ENCODE measurements at regions not wholly inside any gene's neighbourhood (a gene's known extent, or its start where the extent isn't known, plus 50 kb on each side); places are given as distances from the start of the nearest gene placed in this dataset.

- ChIA-PET POLR2A (interaction anchor here (0.7 kb wide), 1 partner anchor 14 kb away, joined by 3 read pairs; no protein-coding TSS in a partner anchor), CTCF (interaction anchor here (1.7 kb wide), 1 partner anchor 8 kb away, joined by 9 read pairs; no protein-coding TSS in a partner anchor)
- WGBS (ENCODE audit: insufficient coverage), result 96% methylated on average over 5 of the region's 6 CpGs
Observed at GRCh38 chr5:77871016-77871415, 94.9 kb upstream of the TBCA start.

DNA sequence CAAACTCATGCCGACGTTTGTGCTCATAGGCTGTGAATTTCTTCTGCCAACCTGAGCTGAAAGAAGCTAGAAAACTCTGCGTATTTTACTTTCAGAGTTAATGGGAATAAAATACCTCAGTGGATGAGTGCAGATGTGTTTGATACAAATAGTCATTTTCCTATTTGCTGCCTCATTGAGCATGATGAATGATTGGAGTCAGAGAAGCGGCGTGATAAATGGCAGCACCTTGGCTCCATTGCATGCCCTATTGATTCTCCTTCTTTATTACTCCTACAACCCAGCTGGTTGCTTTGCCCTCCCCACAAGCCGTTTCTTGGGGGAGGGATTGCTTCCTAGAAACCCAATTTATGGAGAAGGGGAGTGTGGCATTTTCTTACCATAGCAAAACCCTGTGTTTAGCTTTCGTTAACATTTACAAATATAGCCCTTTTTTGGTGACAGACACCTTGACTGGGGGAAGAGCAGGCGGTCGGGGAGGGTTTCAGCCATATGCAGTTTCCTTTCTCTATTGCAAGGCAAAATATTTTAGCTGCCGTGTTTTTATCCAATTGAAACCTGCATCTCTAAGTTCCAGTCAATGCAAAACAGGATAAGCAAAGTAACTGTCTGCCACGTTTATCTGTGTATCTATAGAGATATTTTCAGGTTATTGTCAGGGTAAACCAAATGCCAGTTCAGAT lies 93.1 kb upstream of the TBCA start:
- WGBS (ENCODE audit: insufficient coverage), result 89% methylated on average over 8 of the region's 11 CpGs
- POLR2A ChIA-PET, result no interaction called here
- CTCF ChIA-PET, result interaction anchor here (0.8 to 2.3 kb wide), 9 partner anchors 9 to 140 kb away, joined by 3 to 11 read pairs (median 3); no protein-coding TSS in a partner anchor

More at GRCh38 chr5:77871016-77871415, 94.9 kb upstream of the TBCA start:
- Histone ChIP-seq H3K4me3 (ENCODE audit: control insufficient read depth in 1 of 7, extremely low read depth in 1 of 7, insufficient read depth in 4 of 7, low read depth in 2 of 7, low read length in 6 of 7) (no peak overlapping the region), H3K36me3 (ENCODE audit: control insufficient read depth in 4 of 4, insufficient read depth in 4 of 4, low read length in 3 of 4) (no peaks in the 10 kb centered on the region), H3K27ac (ENCODE audit: insufficient read depth in 1 of 2, low read depth in 1 of 2, low read length in 2 of 2, poor library complexity in 1 of 2, severe bottlenecking in 2 of 2) (no peak overlapping the region), H3K27me3 (replicated peaks in 2 of 5; ENCODE audit: control insufficient read depth in 4 of 5, insufficient read depth in 5 of 5, low read length in 4 of 5) (no peaks in the 10 kb centered on the region), H3K9me3 (ENCODE audit: control extremely low read depth in 1 of 5, control insufficient read depth in 4 of 5, insufficient read depth in 2 of 5, low read depth in 1 of 5, low read length in 4 of 5) (no peaks in the 10 kb centered on the region), H3K4me1 (ENCODE audit: control extremely low read depth in 1 of 4, control insufficient read depth in 4 of 4, insufficient read depth in 4 of 4, low read length in 3 of 4) (peaks cover 0 to 2% (median 0%) of the 10 kb centered on the region in 4 experiments)
- no peak for DNase-seq

GRCh38 chr5:77867914-77868313 lies 91.8 kb upstream of the TBCA start:
- ChIA-PET POLR2A (interaction anchor here (0.6 kb wide), 1 partner anchor 15 kb away, joined by 3 read pairs; no protein-coding TSS in a partner anchor), CTCF (interaction anchor here (0.7 to 2.3 kb wide), 6 partner anchors 8 to 108 kb away, joined by 3 to 11 read pairs (median 3); no protein-coding TSS in a partner anchor)

More for the DNA sequence above, 93.1 kb upstream of the TBCA start:
- no peaks in the 10 kb centered on the region for H3K36me3 ChIP-seq (ENCODE audit: control insufficient read depth in 4 of 4, insufficient read depth in 4 of 4, low read length in 3 of 4)
- H3K4me1 ChIP-seq (ENCODE audit: control extremely low read depth in 1 of 4, control insufficient read depth in 4 of 4, insufficient read depth in 4 of 4, low read length in 3 of 4), result peaks cover 0 to 2% (median 0%) of the 10 kb centered on the region in 4 experiments
- no peak for DNase-seq
- H3K9me3 ChIP-seq (ENCODE audit: control extremely low read depth in 1 of 5, control insufficient read depth in 4 of 5, insufficient read depth in 2 of 5, low read depth in 1 of 5, low read length in 4 of 5), result no peaks in the 10 kb centered on the region
- no peak overlapping the region for H3K27ac ChIP-seq (ENCODE audit: insufficient read depth in 1 of 2, low read depth in 1 of 2, low read length in 2 of 2, poor library complexity in 1 of 2, severe bottlenecking in 2 of 2)
- H3K4me3 ChIP-seq (ENCODE audit: control insufficient read depth in 1 of 7, extremely low read depth in 1 of 7, insufficient read depth in 4 of 7, low read depth in 2 of 7, low read length in 6 of 7), result no peak overlapping the region
- no peaks in the 10 kb centered on the region for H3K27me3 ChIP-seq (replicated peaks in 2 of 5; ENCODE audit: control insufficient read depth in 4 of 5, insufficient read depth in 5 of 5, low read length in 4 of 5)

GRCh38 chr5:77867194-77867691 lies 91.1 kb upstream of the TBCA start:
- ChIA-PET CTCF (interaction anchor here (0.7 to 2.3 kb wide), 6 partner anchors 9 to 96 kb away, joined by 3 to 11 read pairs (median 4); no protein-coding TSS in a partner anchor), POLR2A (interaction anchor here (0.6 kb wide), 1 partner anchor 15 kb away, joined by 3 read pairs; no protein-coding TSS in a partner anchor)
- no CpG with 5 or more reads among the region's 2 CpGs for WGBS (ENCODE audit: insufficient coverage)
- Histone ChIP-seq H3K36me3 (ENCODE audit: control insufficient read depth in 4 of 4, insufficient read depth in 4 of 4, low read length in 3 of 4) (no peaks in the 10 kb centered on the region), H3K27ac (ENCODE audit: insufficient read depth in 1 of 2, low read depth in 1 of 2, low read length in 2 of 2, poor library complexity in 1 of 2, severe bottlenecking in 2 of 2) (no peak overlapping the region), H3K4me3 (ENCODE audit: control insufficient read depth in 1 of 7, extremely low read depth in 1 of 7, insufficient read depth in 4 of 7, low read depth in 2 of 7, low read length in 6 of 7) (no peak overlapping the region), H3K9me3 (ENCODE audit: control extremely low read depth in 1 of 5, control insufficient read depth in 4 of 5, insufficient read depth in 2 of 5, low read depth in 1 of 5, low read length in 4 of 5) (no peaks in the 10 kb centered on the region), H3K4me1 (ENCODE audit: control extremely low read depth in 1 of 4, control insufficient read depth in 4 of 4, insufficient read depth in 4 of 4, low read length in 3 of 4) (peaks cover 0 to 2% (median 0%) of the 10 kb centered on the region in 4 experiments), H3K27me3 (replicated peaks in 2 of 5; ENCODE audit: control insufficient read depth in 4 of 5, insufficient read depth in 5 of 5, low read length in 4 of 5) (peaks cover 0 to 3% (median 0%) of the 10 kb centered on the region in 5 experiments)
- peak; percentile 45 to 66 (median 65) for DNase-seq

More at GRCh38 chr5:77867914-77868313, 91.8 kb upstream of the TBCA start:
- WGBS (ENCODE audit: insufficient coverage), result 87% methylated on average over 3 of the region's 4 CpGs
- Histone ChIP-seq H3K27me3 (replicated peaks in 2 of 5; ENCODE audit: control insufficient read depth in 4 of 5, insufficient read depth in 5 of 5, low read length in 4 of 5) (peaks cover 0 to 3% (median 0%) of the 10 kb centered on the region in 5 experiments), H3K4me3 (ENCODE audit: control insufficient read depth in 1 of 7, extremely low read depth in 1 of 7, insufficient read depth in 4 of 7, low read depth in 2 of 7, low read length in 6 of 7) (no peak overlapping the region), H3K36me3 (ENCODE audit: control insufficient read depth in 4 of 4, insufficient read depth in 4 of 4, low read length in 3 of 4) (no peaks in the 10 kb centered on the region), H3K9me3 (ENCODE audit: control extremely low read depth in 1 of 5, control insufficient read depth in 4 of 5, insufficient read depth in 2 of 5, low read depth in 1 of 5, low read length in 4 of 5) (no peaks in the 10 kb centered on the region), H3K27ac (ENCODE audit: insufficient read depth in 1 of 2, low read depth in 1 of 2, low read length in 2 of 2, poor library complexity in 1 of 2, severe bottlenecking in 2 of 2) (no peak overlapping the region), H3K4me1 (ENCODE audit: control extremely low read depth in 1 of 4, control insufficient read depth in 4 of 4, insufficient read depth in 4 of 4, low read length in 3 of 4) (peaks cover 0 to 2% (median 0%) of the 10 kb centered on the region in 4 experiments)
- DNase-seq, result no peak

- H3K27ac ChIP-seq (ENCODE audit: insufficient read depth in 1 of 2, low read depth in 1 of 2, low read length in 2 of 2, poor library complexity in 1 of 2, severe bottlenecking in 2 of 2), result no peak overlapping the region
- H3K4me3 ChIP-seq (ENCODE audit: control insufficient read depth in 1 of 7, extremely low read depth in 1 of 7, insufficient read depth in 4 of 7, low read depth in 2 of 7, low read length in 6 of 7), result no peak overlapping the region
- peaks cover 0 to 2% (median 0%) of the 10 kb centered on the region in 4 experiments for H3K4me1 ChIP-seq (ENCODE audit: control extremely low read depth in 1 of 4, control insufficient read depth in 4 of 4, insufficient read depth in 4 of 4, low read length in 3 of 4)
- CTCF ChIA-PET, result interaction anchor here (0.8 to 1.8 kb wide), 5 partner anchors 10 to 91 kb away, joined by 3 to 8 read pairs (median 3); no protein-coding TSS in a partner anchor
- POLR2A ChIA-PET, result no interaction called here
- no peaks in the 10 kb centered on the region for H3K36me3 ChIP-seq (ENCODE audit: control insufficient read depth in 4 of 4, insufficient read depth in 4 of 4, low read length in 3 of 4)
- DNase-seq, result no peak
- no peaks in the 10 kb centered on the region for H3K9me3 ChIP-seq (ENCODE audit: control extremely low read depth in 1 of 5, control insufficient read depth in 4 of 5, insufficient read depth in 2 of 5, low read depth in 1 of 5, low read length in 4 of 5)
- 96% methylated on average over 7 of the region's 7 CpGs for WGBS (ENCODE audit: insufficient coverage)
- peaks cover 0 to 3% (median 0%) of the 10 kb centered on the region in 5 experiments for H3K27me3 ChIP-seq (replicated peaks in 2 of 5; ENCODE audit: control insufficient read depth in 4 of 5, insufficient read depth in 5 of 5, low read length in 4 of 5)
Observed at GRCh38 chr5:77866198-77866597, 90.1 kb upstream of the TBCA start.

DNA sequence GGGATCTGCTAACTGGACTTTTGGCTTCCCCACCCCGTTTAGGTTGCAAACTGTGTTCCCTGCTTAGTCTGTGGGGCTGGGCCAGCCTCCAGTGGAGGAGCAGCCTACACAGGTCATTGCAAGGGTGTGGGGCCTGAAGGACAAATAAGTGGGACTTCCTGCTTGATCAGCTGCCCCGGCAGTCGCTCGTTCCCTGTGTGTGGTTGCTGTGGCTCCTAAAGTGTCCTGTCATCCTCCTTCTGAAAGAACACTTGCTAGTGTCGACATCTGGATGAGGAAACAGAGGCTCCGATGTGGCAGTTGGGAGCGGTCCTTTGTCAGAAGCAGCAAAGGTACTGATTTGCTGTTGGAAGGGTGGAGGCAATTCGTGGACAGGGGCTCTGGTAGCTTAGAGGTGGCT lies 88.9 kb upstream of the TBCA start:
- POLR2A ChIA-PET, result no interaction called here
- Histone ChIP-seq H3K4me1 (ENCODE audit: control extremely low read depth in 1 of 4, control insufficient read depth in 4 of 4, insufficient read depth in 4 of 4, low read length in 3 of 4) (peaks cover 0 to 2% (median 0%) of the 10 kb centered on the region in 4 experiments), H3K4me3 (ENCODE audit: control insufficient read depth in 1 of 7, extremely low read depth in 1 of 7, insufficient read depth in 4 of 7, low read depth in 2 of 7, low read length in 6 of 7) (no peak overlapping the region)

More for the DNA sequence above, 88.9 kb upstream of the TBCA start:
- DNase-seq, result peak in 1 of 3 donors; percentile 53
- CTCF ChIA-PET, result interaction anchor here (0.8 to 1.6 kb wide), 3 partner anchors 14 to 136 kb away, joined by 3 to 4 read pairs (median 3); no protein-coding TSS in a partner anchor
- Histone ChIP-seq H3K9me3 (ENCODE audit: control extremely low read depth in 1 of 5, control insufficient read depth in 4 of 5, insufficient read depth in 2 of 5, low read depth in 1 of 5, low read length in 4 of 5) (no peaks in the 10 kb centered on the region), H3K36me3 (ENCODE audit: control insufficient read depth in 4 of 4, insufficient read depth in 4 of 4, low read length in 3 of 4) (no peaks in the 10 kb centered on the region), H3K27me3 (replicated peaks in 2 of 5; ENCODE audit: control insufficient read depth in 4 of 5, insufficient read depth in 5 of 5, low read length in 4 of 5) (peaks cover 0 to 3% (median 0%) of the 10 kb centered on the region in 5 experiments), H3K27ac (ENCODE audit: insufficient read depth in 1 of 2, low read depth in 1 of 2, low read length in 2 of 2, poor library complexity in 1 of 2, severe bottlenecking in 2 of 2) (no peak overlapping the region)
- 73% methylated on average over 8 of the region's 8 CpGs for WGBS (ENCODE audit: insufficient coverage)

Measured in common myeloid progenitor, CD34-positive (primary cell).